ENCODE measurements at regions not wholly inside any gene's neighbourhood (a gene's known extent, or its start where the extent isn't known, plus 50 kb on each side); places are given as distances from the start of the nearest gene placed in this dataset.
"Not testable (repeated sequence)": the region's sequence is repeated elsewhere in the genome, so short reads cannot be mapped to it uniquely, and the experiment has no call there.

GRCh38 chr5:2867373-2867933 lies 116.0 kb upstream of the IRX2 start:
- CTCF ChIA-PET: interaction anchor here (0.8 kb wide), 1 partner anchor 117 kb away, joined by 4 read pairs; no protein-coding TSS in a partner anchor
- POLR2A ChIA-PET (ENCODE audit: low non-redundant PET): no interaction called here
- no peak overlapping the region for H3K27ac ChIP-seq
- TF ChIP-seq, protein P1, sequence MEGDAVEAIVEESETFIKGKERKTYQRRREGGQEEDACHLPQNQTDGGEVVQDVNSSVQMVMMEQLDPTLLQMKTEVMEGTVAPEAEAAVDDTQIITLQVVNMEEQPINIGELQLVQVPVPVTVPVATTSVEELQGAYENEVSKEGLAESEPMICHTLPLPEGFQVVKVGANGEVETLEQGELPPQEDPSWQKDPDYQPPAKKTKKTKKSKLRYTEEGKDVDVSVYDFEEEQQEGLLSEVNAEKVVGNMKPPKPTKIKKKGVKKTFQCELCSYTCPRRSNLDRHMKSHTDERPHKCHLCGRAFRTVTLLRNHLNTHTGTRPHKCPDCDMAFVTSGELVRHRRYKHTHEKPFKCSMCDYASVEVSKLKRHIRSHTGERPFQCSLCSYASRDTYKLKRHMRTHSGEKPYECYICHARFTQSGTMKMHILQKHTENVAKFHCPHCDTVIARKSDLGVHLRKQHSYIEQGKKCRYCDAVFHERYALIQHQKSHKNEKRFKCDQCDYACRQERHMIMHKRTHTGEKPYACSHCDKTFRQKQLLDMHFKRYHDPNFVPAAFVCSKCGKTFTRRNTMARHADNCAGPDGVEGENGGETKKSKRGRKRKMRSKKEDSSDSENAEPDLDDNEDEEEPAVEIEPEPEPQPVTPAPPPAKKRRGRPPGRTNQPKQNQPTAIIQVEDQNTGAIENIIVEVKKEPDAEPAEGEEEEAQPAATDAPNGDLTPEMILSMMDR (conservative IDR thresholded peaks at IDR 0.05; ENCODE audit: low read depth): no peak
- no peak for DNase-seq (ENCODE audit: low spot score)

- POLR2A ChIA-PET (ENCODE audit: low non-redundant PET): no interaction called here
- H3K27ac ChIP-seq: no peak overlapping the region
- TF ChIP-seq, protein P1 (conservative IDR thresholded peaks at IDR 0.05; ENCODE audit: low read depth): no peak
- CTCF ChIA-PET: interaction anchor here (0.8 kb wide), 1 partner anchor 116 kb away, joined by 4 read pairs; no protein-coding TSS in a partner anchor
- no peak for DNase-seq (ENCODE audit: low spot score)
Measured at GRCh38 chr5:2866662-2867372, 115.3 kb upstream of the IRX2 start.

DNA sequence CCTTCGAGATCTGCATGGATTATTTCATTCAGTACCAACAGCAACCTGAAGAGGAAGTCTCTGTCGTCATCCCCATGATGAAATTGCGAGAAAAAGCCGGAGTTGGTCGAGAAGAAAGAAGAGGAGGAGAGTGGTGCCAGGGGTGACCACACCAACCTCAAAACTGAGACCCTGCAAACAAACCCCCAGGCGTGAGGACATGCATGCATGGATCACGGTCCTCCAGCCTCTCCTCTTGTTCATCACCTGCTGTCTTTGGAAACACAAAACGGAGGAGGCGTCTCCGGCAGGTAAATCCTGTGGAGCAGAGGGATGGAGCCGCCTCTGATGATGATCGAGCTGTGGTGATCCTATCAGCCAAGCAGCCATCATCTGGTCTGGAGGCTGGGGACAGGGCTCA lies 114.4 kb upstream of the IRX2 start:
- POLR2A ChIA-PET (ENCODE audit: low non-redundant PET): no interaction called here

GRCh38 chr5:2864515-2865105 lies 113.1 kb upstream of the IRX2 start:
- POLR2A ChIA-PET (ENCODE audit: low non-redundant PET): no interaction called here
- no peak overlapping the region for H3K27ac ChIP-seq
- TF ChIP-seq, protein P1 (conservative IDR thresholded peaks at IDR 0.05; ENCODE audit: low read depth): no peak
- DNase-seq (ENCODE audit: low spot score): no peak
- CTCF ChIA-PET: no interaction called here

More for the DNA sequence above, 114.4 kb upstream of the IRX2 start:
- H3K27ac ChIP-seq: no peak overlapping the region
- TF ChIP-seq, protein P1 (conservative IDR thresholded peaks at IDR 0.05; ENCODE audit: low read depth): no peak
- no peak for DNase-seq (ENCODE audit: low spot score)
- CTCF ChIA-PET: no interaction called here

DNA sequence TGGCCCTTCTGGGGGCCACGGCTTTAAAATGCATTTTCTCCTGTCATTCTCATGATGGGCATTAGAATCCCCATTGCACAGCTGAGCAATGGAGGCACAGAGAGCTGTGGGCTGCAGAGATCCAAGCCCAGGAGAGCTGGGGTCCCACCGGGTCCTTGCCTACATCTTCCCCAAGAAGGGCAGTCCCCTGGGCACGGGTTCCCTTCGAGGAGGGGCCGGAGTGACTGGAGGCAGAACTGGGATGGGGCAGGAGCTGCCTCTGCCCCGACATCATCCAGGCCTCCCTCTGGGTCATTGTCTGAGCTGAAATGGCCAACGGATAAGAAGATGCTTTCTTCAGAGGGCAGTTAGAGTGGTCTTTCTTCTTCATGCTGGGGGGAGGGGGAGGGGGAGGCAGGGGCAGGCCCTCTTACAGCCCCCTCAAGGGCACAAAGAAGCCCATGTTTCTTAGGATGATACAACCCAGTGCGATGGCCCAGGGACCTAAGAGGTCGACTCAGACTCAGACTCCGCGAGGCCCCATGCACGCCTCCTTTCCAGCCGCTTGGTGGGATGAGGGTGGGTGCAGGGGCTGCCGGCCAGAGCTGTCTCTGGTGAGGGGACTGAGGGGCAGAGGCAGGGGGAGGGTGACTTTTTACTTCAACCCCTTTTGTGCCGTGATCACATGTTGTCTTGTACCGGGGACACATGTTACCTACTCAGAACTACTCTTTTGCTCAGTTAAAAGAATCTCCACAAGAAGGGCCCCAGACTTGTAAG lies 112.4 kb upstream of the IRX2 start:
- ChIA-PET POLR2A (ENCODE audit: low non-redundant PET) (no interaction called here), CTCF (no interaction called here)
- no peak overlapping the region for H3K27ac ChIP-seq
- DNase-seq (ENCODE audit: low spot score): no peak
- TF ChIP-seq, protein P1 (conservative IDR thresholded peaks at IDR 0.05; ENCODE audit: low read depth): no peak

- H3K27ac ChIP-seq: no peak overlapping the region
- TF ChIP-seq, protein P1 (conservative IDR thresholded peaks at IDR 0.05; ENCODE audit: low read depth): no peak
- CTCF ChIA-PET: no interaction called here
- no peak for DNase-seq (ENCODE audit: low spot score)
- POLR2A ChIA-PET (ENCODE audit: low non-redundant PET): no interaction called here
Measured at GRCh38 chr5:2863133-2863532, 111.7 kb upstream of the IRX2 start.

- H3K27ac ChIP-seq; DNase-seq (ENCODE audit: low spot score); CTCF ChIA-PET: not testable (repeated sequence)
- POLR2A ChIA-PET (ENCODE audit: low non-redundant PET): interaction anchor here (0.6 kb wide), 1 partner anchor 1641 kb away, joined by 4 read pairs; no protein-coding TSS in a partner anchor
Measured at GRCh38 chr5:2862176-2862575, 110.7 kb upstream of the IRX2 start.
